Glutamatergic neuron (in vitro differentiated cells): ENCODE measurements at regions not wholly inside any gene's neighbourhood (a gene's known extent, or its start where the extent isn't known, plus 50 kb on each side); places are given as distances from the start of the nearest gene placed in this dataset.

ENCODE experiments used
- DNase-seq: peaks from one replicate; pipeline ENCODE4 v3.0.0; 2022
- H3K27ac Mint-ChIP-seq: one replicate; pipeline ENCODE4 v1.8.0; 2020; ENCODE audit warnings: mild to moderate bottlenecking, mixed read lengths, inconsistent platforms; ENCODE audit not compliant: unreplicated experiment
- H3K27me3 Mint-ChIP-seq: one replicate; pipeline ENCODE4 v1.8.0; 2020; ENCODE audit warnings: mild to moderate bottlenecking, moderate library complexity, mixed read lengths, inconsistent platforms; ENCODE audit not compliant: unreplicated experiment
- H3K36me3 Mint-ChIP-seq: one replicate; pipeline ENCODE4 v1.8.0; 2020; ENCODE audit warnings: mild to moderate bottlenecking, mixed read lengths, inconsistent platforms; ENCODE audit not compliant: unreplicated experiment
- H3K4me1 Mint-ChIP-seq: one replicate; pipeline ENCODE4 v1.8.0; 2020; ENCODE audit warnings: mild to moderate bottlenecking, low read depth, mixed read lengths, inconsistent platforms; ENCODE audit not compliant: unreplicated experiment
- H3K4me3 Mint-ChIP-seq: one replicate; pipeline ENCODE4 v1.8.0; 2020; ENCODE audit warnings: mild to moderate bottlenecking, mixed read lengths, inconsistent platforms; ENCODE audit not compliant: unreplicated experiment
- H3K9me3 Mint-ChIP-seq: one replicate; pipeline ENCODE4 v1.8.0; 2020; ENCODE audit warnings: mild to moderate bottlenecking, moderate library complexity, mixed read lengths, inconsistent platforms; ENCODE audit not compliant: unreplicated experiment
- CTCF ChIP-seq: fragments of 200-600 bp; sonication (generic); IDR thresholded peaks from one replicate; pipeline ENCODE4 v1.5.0; 2021; ENCODE audit not compliant: partially characterized antibody, unreplicated experiment

- Mint-ChIP-seq H3K27ac (no peak overlapping the region), H3K9me3 (no peaks in the 10 kb centered on the region), H3K27me3 (peaks cover 2% of the 10 kb centered on the region), H3K4me3 (no peak overlapping the region), H3K36me3 (no peaks in the 10 kb centered on the region), H3K4me1 (peaks cover 2% of the 10 kb centered on the region)
- no peak for TF ChIP-seq CTCF
- no peak for DNase-seq
Observed at GRCh38 chr14:85125291-85125670, 404.7 kb upstream of the FLRT2 start.

GRCh38 chr14:85129921-85130320 lies 400.0 kb upstream of the FLRT2 start:
- Mint-ChIP-seq H3K27ac (no peak overlapping the region), H3K4me3 (no peak overlapping the region), H3K4me1 (peaks cover 3% of the 10 kb centered on the region), H3K27me3 (no peaks in the 10 kb centered on the region), H3K9me3 (no peaks in the 10 kb centered on the region), H3K36me3 (no peaks in the 10 kb centered on the region)
- no peak for DNase-seq
- no peak for TF ChIP-seq CTCF

GRCh38 chr14:85131226-85131922 lies 398.6 kb upstream of the FLRT2 start:
- H3K9me3 Mint-ChIP-seq = no peaks in the 10 kb centered on the region
- no peaks in the 10 kb centered on the region for H3K36me3 Mint-ChIP-seq
- no peaks in the 10 kb centered on the region for H3K27me3 Mint-ChIP-seq

GRCh38 chr14:85142982-85143381 lies 387.0 kb upstream of the FLRT2 start:
- no peak for DNase-seq

More at GRCh38 chr14:85131226-85131922, 398.6 kb upstream of the FLRT2 start:
- peaks cover 3% of the 10 kb centered on the region for H3K4me1 Mint-ChIP-seq
- no peak overlapping the region for H3K27ac Mint-ChIP-seq
- no peak for DNase-seq
- H3K4me3 Mint-ChIP-seq = no peak overlapping the region
- TF ChIP-seq CTCF = no peak

GRCh38 chr14:85146779-85147178 lies 383.2 kb upstream of the FLRT2 start:
- Mint-ChIP-seq H3K4me1 (peaks cover 2% of the 10 kb centered on the region), H3K36me3 (no peaks in the 10 kb centered on the region), H3K27ac (no peak overlapping the region), H3K27me3 (peaks cover 1% of the 10 kb centered on the region), H3K4me3 (no peak overlapping the region), H3K9me3 (no peaks in the 10 kb centered on the region)
- no peak for TF ChIP-seq CTCF
- no peak for DNase-seq

More at GRCh38 chr14:85142982-85143381, 387.0 kb upstream of the FLRT2 start:
- TF ChIP-seq CTCF = no peak
- Mint-ChIP-seq H3K36me3 (no peaks in the 10 kb centered on the region), H3K9me3 (no peaks in the 10 kb centered on the region), H3K27ac (no peak overlapping the region), H3K4me1 (no peaks in the 10 kb centered on the region), H3K27me3 (peaks cover 1% of the 10 kb centered on the region), H3K4me3 (no peak overlapping the region)
